H9 (cell line): ENCODE measurements at regions not wholly inside any gene's neighbourhood (a gene's known extent, or its start where the extent isn't known, plus 50 kb on each side); places are given as distances from the start of the nearest gene placed in this dataset.

Experiments used
- DNase-seq: peaks from one replicate; pipeline ENCODE4 v3.0.0-alpha.2; 2017
- H2AFZ ChIP-seq: one replicate; pipeline ENCODE4 v1.6.1; 2013; ENCODE audit warnings: mild to moderate bottlenecking, low read length, control low read depth, moderate library complexity
- H2AK5ac ChIP-seq: 2 replicates; pipeline ENCODE4 v1.6.1; 2013; ENCODE audit warnings: low read length, control low read depth, mixed read lengths; ENCODE audit not compliant: insufficient read length
- H2BK120ac ChIP-seq: one replicate; pipeline ENCODE4 v1.6.1; 2013; ENCODE audit warnings: low read depth, mild to moderate bottlenecking, low read length, control low read depth, inconsistent platforms; ENCODE audit not compliant: poor library complexity, severe bottlenecking
- H2BK12ac ChIP-seq: 2 replicates; pipeline ENCODE4 v1.6.1; 2013; ENCODE audit warnings: low read length, control low read depth, mixed read lengths, low read depth; ENCODE audit not compliant: insufficient read length
- H2BK15ac ChIP-seq: 2 replicates; pipeline ENCODE4 v1.6.1; 2013; ENCODE audit warnings: low read depth, low read length, control low read depth
- H2BK20ac ChIP-seq: one replicate; pipeline ENCODE4 v1.6.1; 2013; ENCODE audit warnings: low read depth, mild to moderate bottlenecking, low read length, control low read depth, inconsistent platforms; ENCODE audit not compliant: poor library complexity, severe bottlenecking
- H2BK5ac ChIP-seq: 2 replicates; pipeline ENCODE4 v1.6.1; 2013; ENCODE audit warnings: low read length, control low read depth, mixed read lengths; ENCODE audit not compliant: insufficient read length
- H3K14ac ChIP-seq: 2 replicates; pipeline ENCODE4 v1.6.1; 2013; ENCODE audit warnings: low read length, control low read depth; ENCODE audit not compliant: insufficient read depth
- H3K18ac ChIP-seq: 2 replicates; pipeline ENCODE4 v1.6.1; 2013; ENCODE audit warnings: low read depth, mild to moderate bottlenecking, mixed read lengths, low read length, control low read depth; ENCODE audit not compliant: insufficient read length
- H3K23ac ChIP-seq: 2 replicates; pipeline ENCODE4 v1.6.1; 2013; ENCODE audit warnings: low read length, control low read depth, mixed read lengths, low read depth; ENCODE audit not compliant: insufficient read length
- H3K23me2 ChIP-seq: 2 replicates; pipeline ENCODE4 v1.6.1; 2013; ENCODE audit warnings: low read depth, mild to moderate bottlenecking, mixed read lengths, low read length, control low read depth; ENCODE audit not compliant: insufficient read length, poor library complexity, severe bottlenecking
- H3K27ac ChIP-seq: 2 replicates; pipeline ENCODE4 v1.5.1; 2013; ENCODE audit warnings: low read length, control low read depth, mixed read lengths, low read depth; ENCODE audit not compliant: insufficient read length
- H3K27me3 ChIP-seq: 2 replicates; pipeline ENCODE4 v1.6.1; 2013; ENCODE audit warnings: low read length, control low read depth, inconsistent platforms; ENCODE audit not compliant: insufficient read depth
- H3K4ac ChIP-seq: 2 replicates; pipeline ENCODE4 v1.6.1; 2013; ENCODE audit warnings: low read depth, mild to moderate bottlenecking, control low read depth, inconsistent platforms, low read length, moderate library complexity
- H3K4me1 ChIP-seq: 2 replicates; pipeline ENCODE4 v1.6.1; 2013; ENCODE audit warnings: low read length, control low read depth, inconsistent platforms; ENCODE audit not compliant: insufficient read depth
- H3K4me2 ChIP-seq: 2 replicates; pipeline ENCODE4 v1.6.1; 2013; ENCODE audit warnings: low read length, control low read depth, mixed read lengths; ENCODE audit not compliant: insufficient read length, insufficient read depth
- H3K56ac ChIP-seq: 2 replicates; pipeline ENCODE4 v1.6.1; 2013; ENCODE audit warnings: low read depth, mild to moderate bottlenecking, mixed read lengths, low read length, control low read depth; ENCODE audit not compliant: insufficient read length
- H3K79me1 ChIP-seq: 2 replicates; pipeline ENCODE4 v1.6.1; 2013; ENCODE audit warnings: low read depth, mild to moderate bottlenecking, moderate library complexity, low read length, control low read depth, inconsistent platforms; ENCODE audit not compliant: insufficient read depth, poor library complexity, severe bottlenecking
- H3K79me2 ChIP-seq: 2 replicates; pipeline ENCODE4 v1.6.1; 2013; ENCODE audit warnings: low read length, control low read depth, inconsistent platforms; ENCODE audit not compliant: insufficient read depth
- H3K9ac ChIP-seq: 2 replicates; pipeline ENCODE4 v1.6.1; 2013; ENCODE audit warnings: low read length, control low read depth, mixed read lengths; ENCODE audit not compliant: insufficient read length; ENCODE audit errors: extremely low read depth
- H3K9me3 ChIP-seq: one replicate; pipeline ENCODE4 v1.6.1; 2013; ENCODE audit warnings: low read depth, low read length, inconsistent platforms; ENCODE audit not compliant: control insufficient read depth
- H3T11ph ChIP-seq: one replicate; pipeline ENCODE4 v1.6.1; 2013; ENCODE audit warnings: mild to moderate bottlenecking, low read length, control low read depth, inconsistent platforms
- H4K20me1 ChIP-seq: one replicate; pipeline ENCODE4 v1.6.1; 2013; ENCODE audit not compliant: control insufficient read depth, insufficient read length, insufficient read depth
- H4K5ac ChIP-seq: 2 replicates; pipeline ENCODE4 v1.6.1; 2013; ENCODE audit warnings: low read depth, mild to moderate bottlenecking, mixed read lengths, low read length, control low read depth; ENCODE audit not compliant: insufficient read length
- H4K8ac ChIP-seq: replicated peaks from 2 replicates; pipeline ENCODE4 v1.6.1; 2013; ENCODE audit warnings: low read length, control low read depth, mixed read lengths, low read depth; ENCODE audit not compliant: insufficient read length
- H4K91ac ChIP-seq: 2 replicates; pipeline ENCODE4 v1.6.1; 2013; ENCODE audit warnings: low read depth, mild to moderate bottlenecking, moderate library complexity, mixed read lengths, low read length, control low read depth; ENCODE audit not compliant: insufficient read length
- H3K27ac Mint-ChIP-seq, 3 experiments: 2 replicates in 2 of 3; 3 replicates in 1 of 3; pipeline ENCODE4 v1.8.0; 2020 to 2021; ENCODE audit warnings: mixed read lengths in 3 of 3, mild to moderate bottlenecking in 1 of 3, moderate library complexity in 1 of 3
- H3K27me3 Mint-ChIP-seq: 2 replicates; pipeline ENCODE4 v1.8.0; 2021; ENCODE audit warnings: low read depth, mild to moderate bottlenecking, moderate library complexity, mixed read lengths
- H3K36me3 Mint-ChIP-seq, 3 experiments: 2 replicates in 2 of 3; 3 replicates in 1 of 3; pipeline ENCODE4 v1.8.0; 2020 to 2021; ENCODE audit warnings: low read depth in 3 of 3, mixed read lengths in 3 of 3; ENCODE audit not compliant: insufficient read depth in 1 of 3
- H3K4me1 Mint-ChIP-seq, 2 experiments: 2 replicates each; pipeline ENCODE4 v1.8.0; 2020; ENCODE audit warnings: mixed read lengths in 2 of 2
- H3K4me3 Mint-ChIP-seq, 2 experiments: 2 replicates in 1 of 2; 3 replicates in 1 of 2; pipeline ENCODE4 v1.8.0; 2020 to 2021; ENCODE audit warnings: mild to moderate bottlenecking in 2 of 2, mixed read lengths in 2 of 2, moderate library complexity in 1 of 2
- H3K9me3 Mint-ChIP-seq, 2 experiments: 2 replicates in 1 of 2; 3 replicates in 1 of 2; pipeline ENCODE4 v1.8.0; 2020; ENCODE audit warnings: mild to moderate bottlenecking in 2 of 2, mixed read lengths in 2 of 2, moderate library complexity in 1 of 2
- WGBS: extraction: QIAGEN DNeasy Blood & Tissue Kit; methylation state at CpG from one replicate; pipeline ENCODE4 v1.1.7; 2013; ENCODE audit warnings: missing lambda C conversion rate, low lambda C conversion rate, mixed read lengths; ENCODE audit not compliant: insufficient read length; ENCODE audit errors: extremely low coverage; 5-methylcytosine and 5-hydroxymethylcytosine counted together
- TF ChIP-seq, protein P1 (sequence below): fragments of 200-600 bp; sonication (generic); conservative IDR thresholded peaks from 3 replicates; pipeline ENCODE4 v1.8.0; 2021; ENCODE audit warnings: antibody characterized with exemption, mild to moderate bottlenecking

DNA sequence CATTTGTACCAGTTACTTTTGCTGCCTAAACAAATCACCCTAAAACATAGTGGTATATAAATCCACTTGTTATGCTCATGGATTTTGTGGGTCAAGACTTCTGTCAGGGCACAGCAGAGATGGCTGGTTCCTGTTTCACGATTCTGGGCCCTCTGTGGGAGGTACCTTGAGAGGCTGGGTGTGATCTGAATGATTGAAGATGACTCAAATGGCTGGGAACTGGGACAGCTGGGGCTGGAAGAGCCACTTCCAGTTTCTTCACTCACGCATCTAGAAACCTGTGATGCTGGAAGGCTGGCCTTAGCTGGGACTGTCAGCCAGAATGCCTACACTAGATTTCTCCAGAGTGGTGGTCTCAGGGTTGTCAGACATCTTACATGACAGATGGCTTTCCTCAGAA, 88.1 kb downstream of the KIF4B start:
- H3K27ac ChIP-seq = no peak overlapping the region
- H3K4me1 ChIP-seq = no peaks in the 10 kb centered on the region
- no peak overlapping the region for H2BK12ac ChIP-seq
- H2AK5ac ChIP-seq = no peak overlapping the region
- no peaks in the 10 kb centered on the region for H3K79me1 ChIP-seq
- H2BK15ac ChIP-seq = no peak overlapping the region
- H3K23me2 ChIP-seq = no peaks in the 10 kb centered on the region
- Mint-ChIP-seq H3K36me3 (no peaks in the 10 kb centered on the region), H3K9me3 (no peaks in the 10 kb centered on the region), H3K4me1 (no peaks in the 10 kb centered on the region), H3K4me3 (no peak overlapping the region), H3K27me3 (no peaks in the 10 kb centered on the region), H3K27ac (no peak overlapping the region)
- DNase-seq = no peak
- no peak overlapping the region for H3K18ac ChIP-seq
- TF ChIP-seq, protein P1, sequence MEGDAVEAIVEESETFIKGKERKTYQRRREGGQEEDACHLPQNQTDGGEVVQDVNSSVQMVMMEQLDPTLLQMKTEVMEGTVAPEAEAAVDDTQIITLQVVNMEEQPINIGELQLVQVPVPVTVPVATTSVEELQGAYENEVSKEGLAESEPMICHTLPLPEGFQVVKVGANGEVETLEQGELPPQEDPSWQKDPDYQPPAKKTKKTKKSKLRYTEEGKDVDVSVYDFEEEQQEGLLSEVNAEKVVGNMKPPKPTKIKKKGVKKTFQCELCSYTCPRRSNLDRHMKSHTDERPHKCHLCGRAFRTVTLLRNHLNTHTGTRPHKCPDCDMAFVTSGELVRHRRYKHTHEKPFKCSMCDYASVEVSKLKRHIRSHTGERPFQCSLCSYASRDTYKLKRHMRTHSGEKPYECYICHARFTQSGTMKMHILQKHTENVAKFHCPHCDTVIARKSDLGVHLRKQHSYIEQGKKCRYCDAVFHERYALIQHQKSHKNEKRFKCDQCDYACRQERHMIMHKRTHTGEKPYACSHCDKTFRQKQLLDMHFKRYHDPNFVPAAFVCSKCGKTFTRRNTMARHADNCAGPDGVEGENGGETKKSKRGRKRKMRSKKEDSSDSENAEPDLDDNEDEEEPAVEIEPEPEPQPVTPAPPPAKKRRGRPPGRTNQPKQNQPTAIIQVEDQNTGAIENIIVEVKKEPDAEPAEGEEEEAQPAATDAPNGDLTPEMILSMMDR = no peak
- H3K4ac ChIP-seq = no peak overlapping the region
- no peak overlapping the region for H3K9ac ChIP-seq
- no peak overlapping the region for H4K8ac ChIP-seq
- no peak overlapping the region for H3K4me2 ChIP-seq
- WGBS = no CpG with 5 or more reads among the region's 2 CpGs
- H2BK20ac ChIP-seq = no peak overlapping the region
- H4K20me1 ChIP-seq = no peaks in the 10 kb centered on the region
- H3K56ac ChIP-seq = no peak overlapping the region
- H2BK5ac ChIP-seq = no peak overlapping the region
- H3K79me2 ChIP-seq = no peaks in the 10 kb centered on the region
- no peak overlapping the region for H3K14ac ChIP-seq
- no peak overlapping the region for H3K23ac ChIP-seq
- no peaks in the 10 kb centered on the region for H3K27me3 ChIP-seq
- no peak overlapping the region for H3T11ph ChIP-seq
- no peak overlapping the region for H4K5ac ChIP-seq
- no peak overlapping the region for H2BK120ac ChIP-seq
- H3K9me3 ChIP-seq = no peaks in the 10 kb centered on the region
- no peak overlapping the region for H4K91ac ChIP-seq
- no peak overlapping the region for H2AFZ ChIP-seq
